G401.6 (cell line): ENCODE measurements at regions not wholly inside any gene's neighbourhood (a gene's known extent, or its start where the extent isn't known, plus 50 kb on each side); places are given as distances from the start of the nearest gene placed in this dataset.

ENCODE experiments used
- FAIRE-seq: peaks from 2 replicates; lab custom pipeline; 2012; peaks lifted over from hg19 to GRCh38; lab: Jason Lieb, UNC

DNA sequence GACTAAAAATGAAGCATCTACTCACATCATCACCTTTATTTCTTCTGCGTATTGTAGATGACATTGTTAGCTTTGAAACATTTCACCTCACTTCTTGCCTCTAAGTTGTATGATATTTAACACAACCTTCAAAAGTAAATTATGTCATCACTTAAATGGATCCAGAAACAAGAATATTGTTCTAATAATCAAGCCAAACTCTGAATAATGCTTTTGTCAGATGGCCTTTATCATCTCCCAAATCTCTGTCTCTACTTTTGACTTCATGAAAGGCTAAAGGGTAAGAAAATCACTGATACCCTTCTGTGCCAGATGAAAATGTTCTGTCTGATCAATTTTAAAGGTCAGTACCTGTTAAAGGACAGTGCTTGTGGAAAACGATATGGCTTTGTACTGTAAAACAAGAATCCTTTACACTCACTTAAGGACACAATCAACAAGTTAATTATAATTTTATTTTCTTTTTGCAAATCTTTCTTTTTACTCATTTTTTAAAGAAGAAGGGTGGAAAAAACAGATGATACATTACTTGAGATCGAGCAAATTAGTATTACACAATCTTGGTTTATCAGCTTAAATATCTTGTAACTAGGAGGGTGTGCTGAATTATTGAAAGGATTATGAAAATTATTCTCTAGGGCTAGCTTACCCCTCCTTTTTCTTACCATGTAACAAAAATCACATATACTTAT is 309.4 kb upstream of the IGFBP3 start:
- FAIRE-seq = peak; percentile 3

DNA sequence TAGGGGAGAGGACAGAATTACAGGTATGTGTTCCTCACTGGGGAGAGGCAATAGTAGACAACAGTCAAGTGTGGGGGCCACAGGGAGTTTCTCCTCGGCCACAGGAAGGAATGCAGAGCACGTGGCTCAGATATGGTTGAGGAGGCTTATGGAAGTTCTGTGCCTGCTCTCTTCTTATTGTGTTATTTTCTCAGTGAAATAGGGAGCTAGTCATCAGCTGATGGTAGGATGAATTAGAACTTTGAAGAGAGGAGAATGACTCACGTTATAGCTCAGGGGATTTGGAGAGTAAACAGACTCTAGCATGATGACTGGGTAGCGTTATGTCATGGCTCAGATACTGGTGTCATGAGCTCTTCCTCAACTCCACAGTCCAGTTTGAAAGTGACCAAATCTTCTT is 308.3 kb upstream of the IGFBP3 start:
- FAIRE-seq = no peak

DNA sequence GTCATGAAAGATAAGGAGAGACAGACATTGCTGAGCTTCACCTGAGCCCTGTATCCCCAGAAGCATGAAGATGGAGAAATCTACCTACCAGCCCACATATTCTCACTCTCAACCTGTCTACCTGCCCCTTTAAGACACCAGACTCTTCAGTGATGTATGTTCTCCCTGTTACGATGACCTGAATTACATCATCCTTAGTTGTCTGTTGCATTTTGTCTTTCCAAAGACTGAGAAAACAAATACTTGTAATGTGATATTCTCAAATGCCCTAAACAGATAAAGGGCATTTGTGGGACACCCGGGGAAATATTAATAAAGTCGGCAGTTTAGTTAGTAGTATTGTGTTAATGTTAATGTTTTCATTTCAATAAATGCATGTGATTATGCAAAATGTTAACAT is 305.8 kb upstream of the IGFBP3 start:
- FAIRE-seq = no peak

- no peak for FAIRE-seq
Measured at GRCh38 chr7:46224363-46224762, 303.3 kb upstream of the IGFBP3 start.

GRCh38 chr7:46220066-46220630 is 299.1 kb upstream of the IGFBP3 start:
- no peak for FAIRE-seq

- no peak for FAIRE-seq
Measured at GRCh38 chr7:46218461-46219200, 297.6 kb upstream of the IGFBP3 start.

GRCh38 chr7:46215987-46216567 is 295.0 kb upstream of the IGFBP3 start:
- no peak for FAIRE-seq

- no peak for FAIRE-seq
Measured at GRCh38 chr7:46214526-46214925, 293.5 kb upstream of the IGFBP3 start.

GRCh38 chr7:46213154-46213537 is 292.1 kb upstream of the IGFBP3 start:
- no peak for FAIRE-seq

DNA sequence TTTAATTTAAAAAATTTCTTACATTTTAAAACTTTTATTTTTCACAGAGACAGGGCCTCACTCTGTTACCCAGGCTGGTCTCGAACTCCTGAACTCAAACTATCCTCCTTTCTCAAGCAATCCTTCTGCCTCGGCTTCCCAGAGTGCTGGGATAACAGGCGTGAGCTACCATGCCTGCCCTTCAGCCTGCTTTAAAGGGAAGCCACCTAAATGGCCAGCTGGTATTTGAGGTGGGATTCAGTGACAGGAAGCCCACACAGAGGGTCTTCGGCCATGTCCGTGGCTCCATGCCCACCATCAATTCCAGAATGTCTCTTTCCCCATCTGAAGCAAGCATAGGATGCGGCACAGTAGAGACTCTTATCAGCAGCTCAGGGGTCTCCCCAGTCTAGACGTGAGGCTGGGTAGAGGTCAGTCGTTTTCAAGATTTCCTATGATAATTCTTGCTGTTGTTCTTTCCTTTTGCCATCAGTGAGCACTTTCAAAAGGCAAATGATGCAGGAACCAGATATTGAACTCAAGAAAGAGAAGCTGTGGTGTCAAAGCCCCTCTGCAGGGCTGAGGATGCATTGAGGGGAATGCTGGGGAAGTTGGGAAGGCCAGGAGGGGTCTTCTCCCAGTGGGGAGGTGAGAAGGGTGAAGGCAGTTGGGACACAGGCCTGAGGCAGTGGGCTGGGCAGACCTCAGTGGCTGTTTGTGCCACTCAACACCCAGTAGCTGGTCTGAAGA is 291.5 kb upstream of the IGFBP3 start:
- no peak for FAIRE-seq

GRCh38 chr7:46210467-46210866 is 289.4 kb upstream of the IGFBP3 start:
- FAIRE-seq = no peak

DNA sequence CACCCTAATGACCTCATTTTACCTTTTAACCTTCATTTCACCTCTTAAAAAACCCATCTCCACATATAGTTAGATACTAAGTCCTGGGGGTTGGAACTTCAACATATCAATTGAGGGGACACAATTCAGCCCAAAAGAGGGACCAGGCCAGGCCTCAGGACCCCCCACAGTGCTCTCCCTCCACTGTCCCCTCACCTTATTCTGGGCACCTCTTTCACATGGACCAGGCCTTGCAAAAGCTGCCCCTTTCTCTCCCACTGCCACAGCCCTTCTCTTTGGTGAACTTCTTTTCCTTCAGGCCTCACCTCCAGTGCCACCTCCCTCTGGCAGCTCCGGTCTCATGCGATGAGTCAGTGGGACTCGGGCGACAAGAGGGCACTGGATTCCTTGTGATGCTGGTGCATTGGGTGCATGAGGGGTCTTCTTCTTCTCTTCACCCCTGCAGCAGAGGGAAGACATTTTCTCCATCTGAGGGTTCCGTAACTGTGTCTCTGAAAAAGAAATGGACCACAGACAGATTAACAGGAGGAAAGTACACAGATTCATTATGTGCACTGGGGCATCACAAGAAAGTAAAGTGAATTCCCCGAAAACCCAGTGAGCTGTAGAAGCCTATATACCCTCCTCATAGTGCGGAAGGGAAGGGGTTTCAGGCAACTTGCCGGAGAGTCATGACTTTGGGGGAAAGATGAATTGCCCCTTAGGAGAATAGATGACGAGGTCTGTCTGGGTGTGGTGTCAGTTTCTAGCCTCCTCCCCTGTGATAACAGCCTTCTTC is 288.7 kb upstream of the IGFBP3 start:
- no peak for FAIRE-seq

DNA sequence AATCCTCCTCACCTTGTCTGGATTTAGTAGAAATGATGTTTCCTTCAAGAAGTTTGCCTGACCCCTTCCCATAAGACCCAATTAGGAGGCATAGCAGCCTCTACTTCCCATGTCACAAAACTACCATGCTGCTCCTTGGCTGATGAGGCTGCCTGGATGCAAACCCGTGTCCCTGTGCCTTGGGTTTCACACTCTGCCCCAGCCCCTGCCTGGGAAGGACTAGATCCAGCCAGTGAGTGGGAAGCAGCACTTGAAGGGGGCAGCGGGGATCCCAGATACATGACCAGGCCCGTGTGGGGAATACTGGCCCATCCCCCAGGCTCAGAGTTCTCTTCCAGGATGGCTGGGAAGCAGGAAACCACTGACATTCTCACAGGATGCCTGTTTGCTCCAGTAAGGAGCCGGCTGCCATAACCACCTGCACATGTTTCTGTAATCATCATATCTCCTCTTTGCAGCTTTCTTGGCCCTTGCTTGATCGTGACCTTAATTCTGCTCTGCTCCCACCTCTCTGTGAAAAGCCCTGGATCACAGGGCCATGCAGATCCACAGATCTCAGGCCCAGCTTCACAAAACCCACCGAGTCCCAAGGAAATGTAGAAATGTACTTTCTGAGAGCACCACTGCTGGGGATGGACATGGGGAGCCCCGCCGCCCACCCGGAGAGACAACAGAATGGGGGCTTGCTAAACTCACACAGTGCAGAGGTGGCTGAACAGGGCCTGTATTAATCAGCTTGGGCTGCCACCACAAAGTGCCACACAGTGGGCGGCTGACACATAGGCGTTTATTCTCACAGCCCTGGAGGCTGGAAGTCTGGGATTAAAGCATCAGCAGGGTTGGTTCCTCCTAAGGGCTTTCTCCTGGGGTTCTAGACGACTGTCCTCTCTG is 287.8 kb upstream of the IGFBP3 start:
- no peak for FAIRE-seq

- no peak for FAIRE-seq
Measured at GRCh38 chr7:46207931-46208634, 287.0 kb upstream of the IGFBP3 start.

GRCh38 chr7:46206476-46207060 is 285.5 kb upstream of the IGFBP3 start:
- no peak for FAIRE-seq

- FAIRE-seq = no peak
Measured at GRCh38 chr7:46205478-46205877, 284.4 kb upstream of the IGFBP3 start.

- FAIRE-seq = no peak
Measured at GRCh38 chr7:46203926-46204325, 282.9 kb upstream of the IGFBP3 start.

DNA sequence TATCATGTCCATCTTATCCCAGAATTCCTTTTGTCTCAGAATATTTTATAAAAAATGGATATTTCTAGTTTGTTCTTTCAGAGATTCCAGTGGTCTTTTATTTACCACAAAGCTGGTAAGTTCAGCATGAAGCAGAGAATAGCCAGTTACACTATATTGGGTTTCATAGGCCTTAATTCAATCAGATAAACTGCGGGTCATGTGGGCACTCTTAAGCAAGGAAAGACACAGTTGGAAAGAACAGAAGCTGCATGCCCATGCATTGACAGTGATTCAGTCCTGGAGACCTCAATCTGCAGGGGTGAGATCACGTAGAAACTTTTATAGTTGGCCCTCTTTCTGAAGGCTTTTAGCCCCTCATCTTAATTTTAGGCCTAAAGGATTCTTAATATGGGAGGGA is 281.3 kb upstream of the IGFBP3 start:
- no peak for FAIRE-seq

GRCh38 chr7:46201961-46202360 is 280.9 kb upstream of the IGFBP3 start:
- FAIRE-seq = no peak

- no peak for FAIRE-seq
Measured at GRCh38 chr7:46198701-46199100, 277.6 kb upstream of the IGFBP3 start.
